ENCODE measurements at regions not wholly inside any gene's neighbourhood (a gene's known extent, or its start where the extent isn't known, plus 50 kb on each side); places are given as distances from the start of the nearest gene placed in this dataset.

- CTCF ChIA-PET = no interaction called here
- no peaks in the 10 kb centered on the region for H3K27me3 ChIP-seq (replicated peaks; ENCODE audit: insufficient read depth, low read depth, low read length, poor library complexity)
- intact Hi-C loops (cut with micrococcal nuclease; ENCODE audit: unreplicated experiment) = no loop called here
- no peak for DNase-seq (ENCODE audit: low spot score)
- H3K4me1 ChIP-seq (ENCODE audit: insufficient read depth, low read length, poor library complexity, severe bottlenecking) = no peaks in the 10 kb centered on the region
- H3K9me3 ChIP-seq (ENCODE audit: low read depth, low read length, poor library complexity, severe bottlenecking) = no peaks in the 10 kb centered on the region
- BruUV-seq (replicated peaks) = no TSS peak
- POLR2A ChIA-PET (ENCODE audit: low non-redundant PET) = no interaction called here
- TF ChIP-seq CTCF (conservative IDR thresholded peaks at IDR 0.05; ENCODE audit: low read depth, low read length) = no peak
- TF ChIP-seq EZH2 (IDR thresholded peaks at IDR 0.05; ENCODE audit: borderline replicate concordance, low read depth, low read length, poor library complexity, severe bottlenecking) = no peak
- H3K4me3 ChIP-seq (ENCODE audit: low read depth, low read length, poor library complexity, severe bottlenecking) = no peak overlapping the region
- H3K36me3 ChIP-seq (ENCODE audit: insufficient read depth, low read length, poor library complexity, severe bottlenecking) = no peaks in the 10 kb centered on the region
- H3K27ac ChIP-seq (ENCODE audit: low read depth, low read length, poor library complexity, severe bottlenecking) = no peak overlapping the region
Observed at GRCh38 chr2:42957861-42958301, 165.5 kb upstream of the HAAO start.

GRCh38 chr2:42957109-42957860 is 164.9 kb upstream of the HAAO start:
- ChIA-PET CTCF (no interaction called here), POLR2A (ENCODE audit: low non-redundant PET) (no interaction called here)
- no peaks in the 10 kb centered on the region for H3K27me3 ChIP-seq (replicated peaks; ENCODE audit: insufficient read depth, low read depth, low read length, poor library complexity)
- intact Hi-C loops (cut with micrococcal nuclease; ENCODE audit: unreplicated experiment) = no loop called here
- no peak overlapping the region for H3K27ac ChIP-seq (ENCODE audit: low read depth, low read length, poor library complexity, severe bottlenecking)
- TF ChIP-seq CTCF (conservative IDR thresholded peaks at IDR 0.05; ENCODE audit: low read depth, low read length) (no peak), EZH2 (IDR thresholded peaks at IDR 0.05; ENCODE audit: borderline replicate concordance, low read depth, low read length, poor library complexity, severe bottlenecking) (no peak)
- BruUV-seq (replicated peaks) = no TSS peak
- no peak for DNase-seq (ENCODE audit: low spot score)
- H3K9me3 ChIP-seq (ENCODE audit: low read depth, low read length, poor library complexity, severe bottlenecking) = no peaks in the 10 kb centered on the region
- no peaks in the 10 kb centered on the region for H3K36me3 ChIP-seq (ENCODE audit: insufficient read depth, low read length, poor library complexity, severe bottlenecking)
- no peaks in the 10 kb centered on the region for H3K4me1 ChIP-seq (ENCODE audit: insufficient read depth, low read length, poor library complexity, severe bottlenecking)
- H3K4me3 ChIP-seq (ENCODE audit: low read depth, low read length, poor library complexity, severe bottlenecking) = no peak overlapping the region

GRCh38 chr2:42954227-42954962 is 162.0 kb upstream of the HAAO start:
- H3K36me3 ChIP-seq (ENCODE audit: insufficient read depth, low read length, poor library complexity, severe bottlenecking) = no peaks in the 10 kb centered on the region
- H3K4me1 ChIP-seq (ENCODE audit: insufficient read depth, low read length, poor library complexity, severe bottlenecking) = no peaks in the 10 kb centered on the region
- H3K4me3 ChIP-seq (ENCODE audit: low read depth, low read length, poor library complexity, severe bottlenecking) = no peak overlapping the region
- TF ChIP-seq CTCF (conservative IDR thresholded peaks at IDR 0.05; ENCODE audit: low read depth, low read length) (no peak), EZH2 (IDR thresholded peaks at IDR 0.05; ENCODE audit: borderline replicate concordance, low read depth, low read length, poor library complexity, severe bottlenecking) (no peak)
- H3K27me3 ChIP-seq (replicated peaks; ENCODE audit: insufficient read depth, low read depth, low read length, poor library complexity) = no peaks in the 10 kb centered on the region
- no TSS peak for BruUV-seq (replicated peaks)
- intact Hi-C loops (cut with micrococcal nuclease; ENCODE audit: unreplicated experiment) = no loop called here
- ChIA-PET CTCF (no interaction called here), POLR2A (ENCODE audit: low non-redundant PET) (no interaction called here)
- DNase-seq (ENCODE audit: low spot score) = no peak
- H3K9me3 ChIP-seq (ENCODE audit: low read depth, low read length, poor library complexity, severe bottlenecking) = no peaks in the 10 kb centered on the region
- H3K27ac ChIP-seq (ENCODE audit: low read depth, low read length, poor library complexity, severe bottlenecking) = no peak overlapping the region
